Trophoblast cell (in vitro differentiated cells and primary cell): ENCODE measurements at regions not wholly inside any gene's neighbourhood (a gene's known extent, or its start where the extent isn't known, plus 50 kb on each side); places are given as distances from the start of the nearest gene placed in this dataset.

Experiments used
- DNase-seq, 2 donors: peaks; one replicate each; pipeline ENCODE4 v3.0.0-alpha.2; 2016
- H2AFZ ChIP-seq: 2 replicates; pipeline ENCODE4 v1.6.1; 2013; ENCODE audit warnings: low read length, moderate library complexity, mild to moderate bottlenecking; ENCODE audit not compliant: insufficient read depth, poor library complexity
- H2AK5ac ChIP-seq: 2 replicates; pipeline ENCODE4 v1.6.1; 2013; ENCODE audit warnings: mild to moderate bottlenecking, low read length
- H2BK120ac ChIP-seq: 2 replicates; pipeline ENCODE4 v1.6.1; 2013; ENCODE audit warnings: low read length, mild to moderate bottlenecking, moderate library complexity; ENCODE audit not compliant: insufficient read depth, poor library complexity
- H2BK12ac ChIP-seq: 2 replicates; pipeline ENCODE4 v1.6.1; 2013; ENCODE audit warnings: mild to moderate bottlenecking, low read length, moderate library complexity
- H2BK5ac ChIP-seq: 2 replicates; pipeline ENCODE4 v1.6.1; 2013; ENCODE audit warnings: low read length, low read depth, moderate library complexity, mild to moderate bottlenecking; ENCODE audit not compliant: poor library complexity
- H3K14ac ChIP-seq: 2 replicates; pipeline ENCODE4 v1.6.1; 2013; ENCODE audit warnings: mild to moderate bottlenecking, low read length
- H3K18ac ChIP-seq: 2 replicates; pipeline ENCODE4 v1.6.1; 2013; ENCODE audit warnings: mild to moderate bottlenecking, low read length
- H3K23ac ChIP-seq: 2 replicates; pipeline ENCODE4 v1.6.1; 2013; ENCODE audit warnings: low read length
- H3K27ac ChIP-seq: 2 replicates; pipeline ENCODE4 v1.5.1; 2013; ENCODE audit warnings: low read depth, mild to moderate bottlenecking, inconsistent platforms, low read length, moderate library complexity
- H3K27me3 ChIP-seq: 2 replicates; pipeline ENCODE4 v1.6.1; 2013; ENCODE audit warnings: inconsistent platforms, mild to moderate bottlenecking, low read length, moderate library complexity; ENCODE audit not compliant: insufficient read depth
- H3K36me3 ChIP-seq, 2 experiments: 1 replicate in 1 of 2; 2 replicates in 1 of 2; pipeline ENCODE4 v1.6.1; 2013; ENCODE audit warnings: low read length in 2 of 2, mild to moderate bottlenecking in 2 of 2, moderate library complexity in 1 of 2; ENCODE audit not compliant: insufficient read depth in 2 of 2, control insufficient read depth in 1 of 2
- H3K4ac ChIP-seq: 2 replicates; pipeline ENCODE4 v1.6.1; 2013; ENCODE audit warnings: low read depth, mild to moderate bottlenecking, low read length, moderate library complexity
- H3K4me1 ChIP-seq, 2 experiments: 1 replicate in 1 of 2; 2 replicates in 1 of 2; pipeline ENCODE4 v1.6.1; 2013; ENCODE audit warnings: low read length in 2 of 2, mild to moderate bottlenecking in 2 of 2, moderate library complexity in 1 of 2; ENCODE audit not compliant: insufficient read depth in 2 of 2, control insufficient read depth in 1 of 2
- H3K4me2 ChIP-seq: 2 replicates; pipeline ENCODE4 v1.6.1; 2013; ENCODE audit warnings: inconsistent platforms, mild to moderate bottlenecking, low read length, moderate library complexity
- H3K4me3 ChIP-seq: 2 replicates; pipeline ENCODE4 v1.5.1; 2013; ENCODE audit warnings: mild to moderate bottlenecking, low read depth, low read length, inconsistent platforms
- H3K79me1 ChIP-seq: one replicate; pipeline ENCODE4 v1.6.1; 2013; ENCODE audit warnings: low read length
- H3K79me2 ChIP-seq: 2 replicates; pipeline ENCODE4 v1.6.1; 2013; ENCODE audit warnings: low read length, mild to moderate bottlenecking; ENCODE audit not compliant: control insufficient read depth, insufficient read depth, poor library complexity
- H3K9ac ChIP-seq: 2 replicates; pipeline ENCODE4 v1.6.1; 2013; ENCODE audit warnings: mild to moderate bottlenecking, low read length
- H3K9me3 ChIP-seq: 2 replicates; pipeline ENCODE4 v1.6.1; 2013; ENCODE audit warnings: low read depth, mild to moderate bottlenecking, control low read depth, inconsistent platforms, low read length; ENCODE audit not compliant: insufficient read depth
- H4K12ac ChIP-seq: 2 replicates; pipeline ENCODE4 v1.6.1; 2013; ENCODE audit warnings: low read depth, mild to moderate bottlenecking, low read length, moderate library complexity
- H4K8ac ChIP-seq: 2 replicates; pipeline ENCODE4 v1.6.1; 2013; ENCODE audit warnings: low read depth, mild to moderate bottlenecking, low read length, moderate library complexity
- H4K91ac ChIP-seq: one replicate; pipeline ENCODE4 v1.6.1; 2013; ENCODE audit warnings: low read depth, mild to moderate bottlenecking, low read length, moderate library complexity
- WGBS: extraction: QIAGEN DNeasy Blood & Tissue Kit; methylation state at CpG from one replicate; pipeline ENCODE4 v1.1.7; 2013; ENCODE audit warnings: missing lambda C conversion rate; ENCODE audit not compliant: insufficient read length, insufficient coverage; ENCODE audit errors: extremely low coverage; 5-methylcytosine and 5-hydroxymethylcytosine counted together

GRCh38 chr1:58412071-58412580, 134.4 kb downstream of the OMA1 start:
- Histone ChIP-seq H3K4me1 (peaks cover 5 to 6% of the 10 kb centered on the region in 2 experiments), H2AK5ac (no peak overlapping the region), H4K8ac (no peak overlapping the region), H2BK12ac (no peak overlapping the region), H2BK120ac (no peak overlapping the region), H2AFZ (no peak overlapping the region), H3K4me2 (no peak overlapping the region), H3K27me3 (no peaks in the 10 kb centered on the region), H3K36me3 (no peaks in the 10 kb centered on the region), H3K4me3 (no peak overlapping the region), H3K79me2 (no peaks in the 10 kb centered on the region), H3K9me3 (no peaks in the 10 kb centered on the region), H4K91ac (no peak overlapping the region), H2BK5ac (no peak overlapping the region), H3K14ac (no peak overlapping the region), H3K23ac (no peak overlapping the region), H4K12ac (no peak overlapping the region), H3K9ac (no peak overlapping the region), H3K79me1 (no peaks in the 10 kb centered on the region), H3K4ac (no peak overlapping the region), H3K27ac (no peak overlapping the region), H3K18ac (no peak overlapping the region)
- peak; percentile 8 to 40 for DNase-seq
- WGBS: no CpG with 5 or more reads among the region's 4 CpGs

GRCh38 chr1:58409890-58410289, 136.6 kb downstream of the OMA1 start:
- Histone ChIP-seq H3K23ac (no peak overlapping the region), H2AK5ac (no peak overlapping the region), H2BK120ac (no peak overlapping the region), H2BK5ac (no peak overlapping the region), H3K79me2 (no peaks in the 10 kb centered on the region), H3K27me3 (peaks cover 2% of the 10 kb centered on the region), H4K91ac (no peak overlapping the region), H3K4ac (no peak overlapping the region), H3K27ac (no peak overlapping the region), H3K36me3 (no peaks in the 10 kb centered on the region), H3K4me3 (no peak overlapping the region), H3K9me3 (no peaks in the 10 kb centered on the region), H2AFZ (no peak overlapping the region), H4K8ac (no peak overlapping the region), H3K18ac (no peak overlapping the region), H3K14ac (no peak overlapping the region), H3K9ac (no peak overlapping the region), H3K79me1 (no peaks in the 10 kb centered on the region), H2BK12ac (no peak overlapping the region), H4K12ac (no peak overlapping the region), H3K4me2 (no peak overlapping the region), H3K4me1 (peaks cover 9 to 11% of the 10 kb centered on the region in 2 experiments)
- DNase-seq: no peak
- no CpG with 5 or more reads among the region's 6 CpGs for WGBS

GRCh38 chr1:58409336-58409735, 137.2 kb downstream of the OMA1 start:
- no CpG with 5 or more reads among the region's 6 CpGs for WGBS
- Histone ChIP-seq H3K36me3 (no peaks in the 10 kb centered on the region), H3K27me3 (peaks cover 2% of the 10 kb centered on the region), H3K9me3 (no peaks in the 10 kb centered on the region), H2AFZ (no peak overlapping the region), H4K12ac (no peak overlapping the region), H3K4ac (no peak overlapping the region), H3K9ac (no peak overlapping the region), H4K91ac (no peak overlapping the region), H3K27ac (no peak overlapping the region), H2BK5ac (no peak overlapping the region), H2BK12ac (no peak overlapping the region), H2AK5ac (no peak overlapping the region), H3K79me1 (no peaks in the 10 kb centered on the region), H2BK120ac (no peak overlapping the region), H3K23ac (no peak overlapping the region), H3K18ac (no peak overlapping the region), H3K4me1 (peaks cover 9 to 11% of the 10 kb centered on the region in 2 experiments), H3K14ac (no peak overlapping the region), H3K79me2 (no peaks in the 10 kb centered on the region), H3K4me2 (no peak overlapping the region), H4K8ac (no peak overlapping the region), H3K4me3 (no peak overlapping the region)
- DNase-seq: no peak

- no peak overlapping the region for H2AFZ ChIP-seq
- no peak overlapping the region for H3K4ac ChIP-seq
- no peak overlapping the region for H3K18ac ChIP-seq
- no peak for DNase-seq
- H4K8ac ChIP-seq: no peak overlapping the region
- no peaks in the 10 kb centered on the region for H3K79me2 ChIP-seq
- peaks cover 2% of the 10 kb centered on the region for H3K27me3 ChIP-seq
- H3K4me3 ChIP-seq: no peak overlapping the region
- H3K36me3 ChIP-seq: no peaks in the 10 kb centered on the region
- no peak overlapping the region for H3K27ac ChIP-seq
- no peak overlapping the region for H3K23ac ChIP-seq
- no peak overlapping the region for H3K14ac ChIP-seq
- H2BK12ac ChIP-seq: no peak overlapping the region
- peaks cover 3 to 8% of the 10 kb centered on the region in 2 experiments for H3K4me1 ChIP-seq
- H2AK5ac ChIP-seq: no peak overlapping the region
- no peaks in the 10 kb centered on the region for H3K9me3 ChIP-seq
- no peak overlapping the region for H2BK5ac ChIP-seq
- H2BK120ac ChIP-seq: no peak overlapping the region
- no peak overlapping the region for H3K9ac ChIP-seq
- H4K12ac ChIP-seq: no peak overlapping the region
- no peak overlapping the region for H3K4me2 ChIP-seq
- H3K79me1 ChIP-seq: no peaks in the 10 kb centered on the region
- no peak overlapping the region for H4K91ac ChIP-seq
- WGBS: no CpG with 5 or more reads among the region's 12 CpGs
These were observed 140.0 kb downstream of the OMA1 start for GRCh38 chr1:58406301-58407071.
